Testis (tissue), 2 donors: ENCODE measurements at regions not wholly inside any gene's neighbourhood (a gene's known extent, or its start where the extent isn't known, plus 50 kb on each side); places are given as distances from the start of the nearest gene placed in this dataset.

Experiments used
- DNase-seq: peaks from one replicate; pipeline ENCODE4 v3.0.0-alpha.2; 2019
- H3K27ac ChIP-seq, 2 donors: fragments of 200-600 bp; sonication (generic); one replicate each; pipeline ENCODE4 v1.5.1; 2019
- H3K27me3 ChIP-seq: fragments of 200-600 bp; sonication (generic); one replicate; pipeline ENCODE4 v1.5.1; 2019
- H3K36me3 ChIP-seq: fragments of 200-600 bp; sonication (generic); one replicate; pipeline ENCODE4 v1.5.1; 2017; ENCODE audit warnings: low read depth; ENCODE audit errors: missing control alignments
- H3K4me1 ChIP-seq: fragments of 200-600 bp; sonication (generic); one replicate; pipeline ENCODE4 v1.5.1; 2019
- H3K4me3 ChIP-seq, 2 donors: fragments of 200-600 bp; sonication (generic); one replicate each; pipeline ENCODE4 v1.5.1; 2017 to 2019
- H3K9me3 ChIP-seq: fragments of 200-600 bp; sonication (generic); one replicate; pipeline ENCODE4 v1.5.1; 2017
- CTCF ChIP-seq, 3 experiments: fragments of 450-650 bp in 2 of 3; fragments of 200-600 bp in 1 of 3; sonication (generic) in 1 of 3; IDR thresholded peaks; one replicate each; pipeline ENCODE4 v1.5.1; 2016 to 2019; ENCODE audit warnings: antibody characterized with exemption in 3 of 3, mild to moderate bottlenecking in 2 of 3, moderate library complexity in 1 of 3
- POLR2A ChIP-seq: fragments of 450-650 bp; IDR thresholded peaks from one replicate; pipeline ENCODE4 v1.6.1; 2017; ENCODE audit warnings: antibody characterized with exemption, mild to moderate bottlenecking, moderate library complexity
- WGBS, 2 donors: methylation state at CpG; one replicate each; pipeline ENCODE4 v1.1.5; 2018; 5-methylcytosine and 5-hydroxymethylcytosine counted together
- intact Hi-C: fragments of 100-400 bp; cut with DNase I; formaldehyde crosslinking; loops from one replicate; pipeline ENCODE4 v1.15.1; 2023; ENCODE audit warnings: low total_unique reads

- 32 to 39% methylated on average over 5 of the region's 5 CpGs for WGBS, 2 donors
- intact Hi-C loops = no loop called here
- DNase-seq = peak; percentile 71
- no peak overlapping the region for H3K4me3 ChIP-seq
- H3K27ac ChIP-seq = peak overlapping the region in 1 of 2 donors; percentile 11
- no peak for TF ChIP-seq CTCF (IDR thresholded peaks at IDR 0.05)
- no peak for TF ChIP-seq POLR2A
- H3K4me1 ChIP-seq = peaks cover 32% of the 10 kb centered on the region
- H3K36me3 ChIP-seq = no peaks in the 10 kb centered on the region
- no peaks in the 10 kb centered on the region for H3K27me3 ChIP-seq
- no peaks in the 10 kb centered on the region for H3K9me3 ChIP-seq
Measured at GRCh38 chr2:18991177-18992168, 366.9 kb downstream of the OSR1 start.

GRCh38 chr2:18988631-18989232, 369.7 kb downstream of the OSR1 start:
- TF ChIP-seq POLR2A (no peak), CTCF (IDR thresholded peaks at IDR 0.05) (no peak)
- H3K27me3 ChIP-seq = no peaks in the 10 kb centered on the region
- no peak for DNase-seq
- no peaks in the 10 kb centered on the region for H3K36me3 ChIP-seq
- H3K4me1 ChIP-seq = peaks cover 26% of the 10 kb centered on the region
- H3K9me3 ChIP-seq = no peaks in the 10 kb centered on the region
- no peak overlapping the region for H3K27ac ChIP-seq
- WGBS, 2 donors = 88 to 96% methylated on average over 3 of the region's 3 CpGs
- intact Hi-C loops = loop anchor here (10.0 kb wide), 1 partner anchor 366 kb away; the partner anchor contains the start of gene OSR1
- H3K4me3 ChIP-seq = no peak overlapping the region

GRCh38 chr2:18987592-18988073, 370.8 kb downstream of the OSR1 start:
- intact Hi-C loops = loop anchor here (10.0 kb wide), 1 partner anchor 367 kb away; the partner anchor contains the start of gene OSR1
- 28 to 36% methylated on average over 4 of the region's 4 CpGs for WGBS, 2 donors

GRCh38 chr2:18987016-18987415, 371.4 kb downstream of the OSR1 start:
- Histone ChIP-seq H3K36me3 (no peaks in the 10 kb centered on the region), H3K9me3 (no peaks in the 10 kb centered on the region), H3K4me1 (peaks cover 26% of the 10 kb centered on the region), H3K27ac (no peak overlapping the region), H3K4me3 (no peak overlapping the region), H3K27me3 (no peaks in the 10 kb centered on the region)
- WGBS, 2 donors = 92 to 94% methylated on average over 4 of the region's 4 CpGs
- TF ChIP-seq CTCF (IDR thresholded peaks at IDR 0.05) = no peak
- no peak for TF ChIP-seq POLR2A
- intact Hi-C loops = loop anchor here (10.0 kb wide), 1 partner anchor 368 kb away; the partner anchor contains the start of gene OSR1
- DNase-seq = no peak

More at GRCh38 chr2:18987592-18988073, 370.8 kb downstream of the OSR1 start:
- no peak overlapping the region for H3K27ac ChIP-seq
- no peak overlapping the region for H3K4me3 ChIP-seq
- TF ChIP-seq POLR2A (no peak), CTCF (IDR thresholded peaks at IDR 0.05) (peak in 1 of 3 experiments; percentile 22)
- H3K36me3 ChIP-seq = no peaks in the 10 kb centered on the region
- DNase-seq = peak; percentile 91
- H3K27me3 ChIP-seq = no peaks in the 10 kb centered on the region
- peaks cover 26% of the 10 kb centered on the region for H3K4me1 ChIP-seq
- H3K9me3 ChIP-seq = no peaks in the 10 kb centered on the region
